Lower leg skin (tissue), 3 donors: ENCODE measurements at regions not wholly inside any gene's neighbourhood (a gene's known extent, or its start where the extent isn't known, plus 50 kb on each side); places are given as distances from the start of the nearest gene placed in this dataset.

Source experiments
- POLR2A ChIP-seq, 2 donors: fragments of 450-650 bp; IDR thresholded peaks; one replicate each; pipeline ENCODE4 v1.6.1; 2016 to 2017; ENCODE audit warnings: antibody characterized with exemption in 2 of 2, mild to moderate bottlenecking in 1 of 2, moderate library complexity in 1 of 2
- TF ChIP-seq, protein P1 (sequence below), 3 donors: fragments of 450-650 bp; IDR thresholded peaks; one replicate each; pipeline ENCODE4 v1.5.1; 2016; ENCODE audit warnings: antibody characterized with exemption in 3 of 3, mild to moderate bottlenecking in 3 of 3, moderate library complexity in 2 of 3

DNA sequence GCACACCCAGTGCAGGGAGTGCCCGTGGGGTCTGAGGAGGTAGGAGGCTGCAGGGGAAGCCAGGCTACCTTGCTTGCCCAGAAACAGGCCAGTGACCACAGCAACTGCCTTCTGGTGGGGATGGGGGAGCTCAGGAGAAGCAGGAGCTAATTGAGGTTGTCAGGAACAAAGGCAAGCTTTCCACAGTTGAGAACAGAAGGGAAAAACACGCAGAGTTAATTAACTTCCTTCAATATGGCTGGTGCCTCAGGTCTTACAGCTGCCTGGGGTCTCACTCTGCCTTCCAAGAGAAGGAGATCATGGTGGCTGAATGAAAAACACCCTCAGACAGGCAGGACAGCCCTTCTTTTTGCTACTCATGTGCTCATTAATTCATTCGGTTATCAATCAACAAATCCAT lies 127.9 kb upstream of the SYT13 start:
- TF ChIP-seq, protein P1, sequence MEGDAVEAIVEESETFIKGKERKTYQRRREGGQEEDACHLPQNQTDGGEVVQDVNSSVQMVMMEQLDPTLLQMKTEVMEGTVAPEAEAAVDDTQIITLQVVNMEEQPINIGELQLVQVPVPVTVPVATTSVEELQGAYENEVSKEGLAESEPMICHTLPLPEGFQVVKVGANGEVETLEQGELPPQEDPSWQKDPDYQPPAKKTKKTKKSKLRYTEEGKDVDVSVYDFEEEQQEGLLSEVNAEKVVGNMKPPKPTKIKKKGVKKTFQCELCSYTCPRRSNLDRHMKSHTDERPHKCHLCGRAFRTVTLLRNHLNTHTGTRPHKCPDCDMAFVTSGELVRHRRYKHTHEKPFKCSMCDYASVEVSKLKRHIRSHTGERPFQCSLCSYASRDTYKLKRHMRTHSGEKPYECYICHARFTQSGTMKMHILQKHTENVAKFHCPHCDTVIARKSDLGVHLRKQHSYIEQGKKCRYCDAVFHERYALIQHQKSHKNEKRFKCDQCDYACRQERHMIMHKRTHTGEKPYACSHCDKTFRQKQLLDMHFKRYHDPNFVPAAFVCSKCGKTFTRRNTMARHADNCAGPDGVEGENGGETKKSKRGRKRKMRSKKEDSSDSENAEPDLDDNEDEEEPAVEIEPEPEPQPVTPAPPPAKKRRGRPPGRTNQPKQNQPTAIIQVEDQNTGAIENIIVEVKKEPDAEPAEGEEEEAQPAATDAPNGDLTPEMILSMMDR (IDR thresholded peaks at IDR 0.05), result no peak
- no peak for TF ChIP-seq POLR2A (IDR thresholded peaks at IDR 0.05)
